A673 (cell line): ENCODE measurements at regions not wholly inside any gene's neighbourhood (a gene's known extent, or its start where the extent isn't known, plus 50 kb on each side); places are given as distances from the start of the nearest gene placed in this dataset.
A peak's percentile ranks its signal among the peaks of the same experiment; 100 is the strongest.

Source experiments
- BruUV-seq: library from RNA; stranded (reverse); fragments of 400-500 nt; replicated peaks from 2 replicates; lab custom pipeline; 2021; lab: Mats Ljungman, UMichigan
- CTCF ChIA-PET: fragments of 300-600 bp; sonication (Branson Sonifier 250); formaldehyde crosslinking; loops from one replicate; lab custom pipeline; 2022; ENCODE audit warnings: antibody characterized with exemption; lab: Charles Lee
- POLR2A ChIA-PET: fragments of 300-600 bp; sonication (Branson Sonifier 250); formaldehyde crosslinking; loops from one replicate; lab custom pipeline; 2022; ENCODE audit warnings: antibody characterized with exemption; ENCODE audit not compliant: low non-redundant PET; lab: Charles Lee
- DNase-seq: peaks from one replicate; pipeline ENCODE4 v3.0.0-alpha.2; 2015; ENCODE audit warnings: low spot score
- H3K27ac ChIP-seq: fragments of 200-600 bp; sonication (generic); 2 replicates; pipeline ENCODE4 v1.5.1; 2016; ENCODE audit warnings: mixed run types, low read depth, mild to moderate bottlenecking, mixed read lengths, antibody characterized with exemption, low read length; ENCODE audit not compliant: poor library complexity, severe bottlenecking
- H3K27me3 ChIP-seq: fragments of 200-600 bp; sonication (generic); replicated peaks from 2 replicates; pipeline ENCODE4 v1.6.1; 2017; ENCODE audit warnings: mixed run types, low read depth, mild to moderate bottlenecking, mixed read lengths, antibody characterized with exemption, low read length; ENCODE audit not compliant: insufficient read depth, poor library complexity
- H3K36me3 ChIP-seq: fragments of 200-600 bp; sonication (generic); 2 replicates; pipeline ENCODE4 v1.6.1; 2016; ENCODE audit warnings: mixed run types, mild to moderate bottlenecking, mixed read lengths, antibody characterized with exemption, low read length; ENCODE audit not compliant: insufficient read depth, poor library complexity, severe bottlenecking
- H3K4me1 ChIP-seq: fragments of 200-600 bp; sonication (generic); 2 replicates; pipeline ENCODE4 v1.6.1; 2017; ENCODE audit warnings: mixed run types, mild to moderate bottlenecking, mixed read lengths, antibody characterized with exemption, low read length; ENCODE audit not compliant: insufficient read depth, poor library complexity, severe bottlenecking
- H3K4me3 ChIP-seq: fragments of 200-600 bp; sonication (generic); 2 replicates; pipeline ENCODE4 v1.5.1; 2016; ENCODE audit warnings: low read depth, mixed run types, mild to moderate bottlenecking, mixed read lengths, low read length; ENCODE audit not compliant: poor library complexity, severe bottlenecking
- H3K9me3 ChIP-seq: fragments of 200-600 bp; sonication (generic); 2 replicates; pipeline ENCODE4 v1.6.1; 2016; ENCODE audit warnings: mixed run types, low read depth, mild to moderate bottlenecking, mixed read lengths, antibody characterized with exemption, low read length; ENCODE audit not compliant: poor library complexity, severe bottlenecking
- EZH2 ChIP-seq: fragments of 200-600 bp; sonication (generic); IDR thresholded peaks from 2 replicates; pipeline ENCODE4 v1.6.1; 2017; ENCODE audit warnings: borderline replicate concordance, low read depth, mild to moderate bottlenecking, mixed read lengths, antibody characterized with exemption, low read length; ENCODE audit not compliant: poor library complexity, severe bottlenecking
- intact Hi-C: fragments of 100-400 bp; cut with micrococcal nuclease; formaldehyde crosslinking; loops from one replicate; pipeline ENCODE4 v1.10.0; 2022; ENCODE audit not compliant: unreplicated experiment
- TF ChIP-seq, protein P1 (sequence below): fragments of 300-800, 200-600 bp; sonication (generic); conservative IDR thresholded peaks from 2 replicates; pipeline ENCODE4 v1.5.1; 2017; ENCODE audit warnings: low read depth, mild to moderate bottlenecking, antibody characterized with exemption, low read length, moderate library complexity, mixed read lengths

DNA sequence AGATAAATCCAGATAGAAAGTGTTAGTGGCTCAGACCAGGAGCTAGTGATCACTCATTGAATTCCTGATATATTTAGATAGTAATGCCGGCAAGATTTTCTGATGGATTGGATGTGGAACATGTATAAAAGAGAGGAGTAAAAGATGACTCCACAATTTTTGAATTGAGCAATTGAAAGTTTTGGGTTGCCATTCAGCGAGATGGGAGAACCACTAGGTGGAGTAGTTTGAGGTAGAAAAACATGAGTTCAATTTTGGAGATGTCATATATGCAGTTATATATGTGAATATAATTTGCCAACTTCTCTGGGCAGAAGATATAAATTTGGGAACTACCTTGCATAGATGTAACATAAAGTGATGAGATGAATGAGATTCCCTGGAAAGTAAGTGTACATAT lies 502.5 kb upstream of the SEMA6A start:
- TF ChIP-seq, protein P1, sequence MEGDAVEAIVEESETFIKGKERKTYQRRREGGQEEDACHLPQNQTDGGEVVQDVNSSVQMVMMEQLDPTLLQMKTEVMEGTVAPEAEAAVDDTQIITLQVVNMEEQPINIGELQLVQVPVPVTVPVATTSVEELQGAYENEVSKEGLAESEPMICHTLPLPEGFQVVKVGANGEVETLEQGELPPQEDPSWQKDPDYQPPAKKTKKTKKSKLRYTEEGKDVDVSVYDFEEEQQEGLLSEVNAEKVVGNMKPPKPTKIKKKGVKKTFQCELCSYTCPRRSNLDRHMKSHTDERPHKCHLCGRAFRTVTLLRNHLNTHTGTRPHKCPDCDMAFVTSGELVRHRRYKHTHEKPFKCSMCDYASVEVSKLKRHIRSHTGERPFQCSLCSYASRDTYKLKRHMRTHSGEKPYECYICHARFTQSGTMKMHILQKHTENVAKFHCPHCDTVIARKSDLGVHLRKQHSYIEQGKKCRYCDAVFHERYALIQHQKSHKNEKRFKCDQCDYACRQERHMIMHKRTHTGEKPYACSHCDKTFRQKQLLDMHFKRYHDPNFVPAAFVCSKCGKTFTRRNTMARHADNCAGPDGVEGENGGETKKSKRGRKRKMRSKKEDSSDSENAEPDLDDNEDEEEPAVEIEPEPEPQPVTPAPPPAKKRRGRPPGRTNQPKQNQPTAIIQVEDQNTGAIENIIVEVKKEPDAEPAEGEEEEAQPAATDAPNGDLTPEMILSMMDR, result peak; percentile 64
- TF ChIP-seq EZH2, result no peak
- H3K27me3 ChIP-seq, result no peaks in the 10 kb centered on the region
- POLR2A ChIA-PET, result no interaction called here
- no peaks in the 10 kb centered on the region for H3K9me3 ChIP-seq
- DNase-seq, result no peak
- H3K4me3 ChIP-seq, result no peak overlapping the region
- no peaks in the 10 kb centered on the region for H3K4me1 ChIP-seq
- intact Hi-C loops, result loop anchor here (5.0 to 10.0 kb wide), 2 partner anchors 502 to 1715 kb away; partner anchors contain the start of gene SEMA6A
- CTCF ChIA-PET, result no interaction called here
- no peak overlapping the region for H3K27ac ChIP-seq
- BruUV-seq, result no TSS peak
- H3K36me3 ChIP-seq, result no peaks in the 10 kb centered on the region

DNA sequence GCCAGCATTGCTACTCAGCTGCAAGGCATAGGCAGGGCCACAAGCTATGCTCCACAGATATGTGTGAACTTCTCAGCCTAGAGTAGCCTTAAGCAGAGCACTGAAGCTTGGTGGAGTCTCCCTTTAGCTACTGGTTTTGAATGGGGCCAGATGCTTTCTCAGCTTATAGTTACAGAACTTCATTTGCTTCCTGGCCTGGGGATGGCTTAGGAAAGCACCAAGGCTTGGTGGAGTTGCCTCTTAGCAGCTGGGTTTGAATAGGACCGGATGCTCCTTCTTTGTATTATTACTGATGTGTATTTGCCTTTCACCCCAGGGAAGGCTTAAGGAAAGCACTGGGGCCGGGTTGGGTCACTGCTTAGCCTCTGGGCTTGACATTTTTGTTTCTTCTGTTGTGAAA lies 497.8 kb upstream of the SEMA6A start:
- intact Hi-C loops, result loop anchor here (10.0 kb wide), 1 partner anchor 498 kb away; the partner anchor contains the start of gene SEMA6A
- H3K4me1 ChIP-seq, result no peaks in the 10 kb centered on the region
- no peak overlapping the region for H3K27ac ChIP-seq
- H3K4me3 ChIP-seq, result no peak overlapping the region
- POLR2A ChIA-PET, result no interaction called here
- CTCF ChIA-PET, result no interaction called here
- H3K36me3 ChIP-seq, result no peaks in the 10 kb centered on the region
- TF ChIP-seq, protein P1, result no peak
- no peak for TF ChIP-seq EZH2
- BruUV-seq, result no TSS peak
- H3K9me3 ChIP-seq, result no peaks in the 10 kb centered on the region
- no peak for DNase-seq
- no peaks in the 10 kb centered on the region for H3K27me3 ChIP-seq

DNA sequence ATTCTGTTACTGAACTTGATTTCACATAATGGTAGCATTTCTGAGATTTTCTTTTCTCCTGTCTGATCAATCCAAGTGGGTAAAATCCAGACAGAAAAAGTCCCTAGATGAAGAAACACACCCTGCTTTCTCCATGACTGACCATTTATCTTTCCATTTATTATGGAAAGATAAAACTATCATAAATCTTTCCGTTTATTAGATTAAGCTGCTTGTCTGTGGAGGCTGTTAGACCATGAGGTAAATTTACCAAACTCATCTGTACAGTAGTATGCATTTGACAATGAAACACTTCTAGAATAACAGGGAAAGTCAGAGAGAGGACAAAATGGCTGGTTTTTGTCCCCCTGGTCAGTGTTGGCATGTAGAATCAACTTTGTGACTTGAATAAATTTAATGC lies 491.2 kb upstream of the SEMA6A start:
- BruUV-seq, result no TSS peak
- H3K4me1 ChIP-seq, result no peaks in the 10 kb centered on the region
- TF ChIP-seq EZH2, result no peak
- TF ChIP-seq, protein P1, result no peak
- H3K27ac ChIP-seq, result no peak overlapping the region
- H3K4me3 ChIP-seq, result no peak overlapping the region
- CTCF ChIA-PET, result no interaction called here
- POLR2A ChIA-PET, result no interaction called here
- no peak for DNase-seq
- H3K27me3 ChIP-seq, result no peaks in the 10 kb centered on the region
- intact Hi-C loops, result no loop called here
- no peaks in the 10 kb centered on the region for H3K36me3 ChIP-seq
- H3K9me3 ChIP-seq, result no peaks in the 10 kb centered on the region
